Non-pigmented ciliary epithelial cell (primary cell): ENCODE measurements at regions not wholly inside any gene's neighbourhood (a gene's known extent, or its start where the extent isn't known, plus 50 kb on each side); places are given as distances from the start of the nearest gene placed in this dataset.

Experiments
- DNase-seq: peaks from one replicate; pipeline ENCODE4 v3.0.0-alpha.2; 2010; ENCODE audit warnings: low read depth

DNA sequence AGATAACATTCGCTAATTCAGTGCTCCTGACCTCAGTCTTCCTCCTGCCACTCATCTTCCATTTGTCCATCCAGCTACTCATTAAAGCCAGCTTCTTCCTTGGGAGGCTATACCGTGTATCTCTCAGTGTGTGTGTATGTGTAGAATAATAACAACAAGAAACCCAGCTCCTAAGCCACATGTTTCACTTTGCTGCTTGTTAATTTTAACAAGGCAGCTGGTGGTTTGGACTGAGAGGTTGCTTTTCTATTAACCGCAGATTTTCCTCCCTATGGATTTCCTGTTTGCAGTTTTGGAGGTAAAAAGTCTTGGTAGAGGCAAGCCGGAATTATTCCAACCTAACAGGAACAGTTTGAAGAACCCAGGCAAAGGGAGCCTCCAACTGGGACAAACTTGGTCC is 165.0 kb downstream of the ADAMTS15 start:
- DNase-seq: no peak

GRCh38 chr11:130614591-130614990 is 166.1 kb downstream of the ADAMTS15 start:
- no peak for DNase-seq

DNA sequence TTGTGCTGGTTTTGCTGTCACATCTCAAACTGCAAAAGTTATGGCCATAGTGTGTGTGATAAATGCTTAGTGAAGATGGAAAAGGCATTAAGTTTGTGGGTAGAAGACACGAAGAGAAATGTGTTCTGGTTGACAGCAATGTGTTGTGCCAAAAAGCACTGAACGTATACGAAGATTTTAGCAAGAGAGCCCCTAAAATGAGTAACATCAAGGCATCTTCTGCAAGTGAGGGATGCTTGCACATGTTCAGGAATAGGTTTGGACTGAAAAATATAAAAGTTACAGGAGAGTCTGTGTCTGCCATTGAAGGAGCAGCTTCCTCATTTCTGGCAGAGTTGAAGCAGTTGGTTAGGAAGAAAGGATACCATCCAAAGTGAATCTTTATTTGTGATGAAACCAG is 167.1 kb downstream of the ADAMTS15 start:
- DNase-seq: no peak

GRCh38 chr11:130616573-130616972 is 168.1 kb downstream of the ADAMTS15 start:
- no peak for DNase-seq

DNA sequence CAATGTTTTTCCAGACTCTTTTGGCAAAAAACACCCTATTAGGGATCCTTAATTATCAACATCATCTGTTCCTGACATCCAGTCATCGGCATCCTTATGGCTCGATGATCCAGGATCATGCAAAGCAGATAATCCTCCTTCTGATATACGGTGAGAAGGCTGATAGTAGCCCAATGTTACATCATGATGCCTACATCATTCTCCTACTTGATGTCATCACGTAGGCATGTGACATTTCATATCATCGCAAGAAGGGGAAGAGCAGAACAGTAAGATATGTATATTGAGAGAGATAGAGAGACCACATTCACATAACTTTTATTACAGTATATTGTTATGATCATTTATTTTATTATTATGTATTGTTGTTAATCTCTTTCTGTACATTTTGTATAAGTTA is 168.6 kb downstream of the ADAMTS15 start:
- DNase-seq: no peak

DNA sequence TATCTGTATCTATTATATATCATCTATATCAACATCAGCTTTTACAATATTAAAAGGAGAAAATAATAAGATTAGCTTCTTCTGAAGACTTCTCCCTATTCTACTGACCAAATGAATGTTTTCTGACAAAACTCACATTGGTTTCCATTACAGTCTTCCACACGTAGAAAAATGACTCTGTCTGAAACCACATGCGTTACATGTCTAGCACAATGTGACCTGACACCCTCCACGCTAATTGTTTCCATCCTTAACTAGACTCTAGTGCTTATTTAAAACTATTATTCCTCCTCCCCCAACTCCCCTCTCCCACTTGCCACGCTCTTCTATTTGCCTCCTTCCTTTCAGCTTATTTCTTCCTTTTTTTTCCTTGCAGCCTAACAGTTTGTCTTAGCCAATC is 172.1 kb downstream of the ADAMTS15 start:
- no peak for DNase-seq

DNA sequence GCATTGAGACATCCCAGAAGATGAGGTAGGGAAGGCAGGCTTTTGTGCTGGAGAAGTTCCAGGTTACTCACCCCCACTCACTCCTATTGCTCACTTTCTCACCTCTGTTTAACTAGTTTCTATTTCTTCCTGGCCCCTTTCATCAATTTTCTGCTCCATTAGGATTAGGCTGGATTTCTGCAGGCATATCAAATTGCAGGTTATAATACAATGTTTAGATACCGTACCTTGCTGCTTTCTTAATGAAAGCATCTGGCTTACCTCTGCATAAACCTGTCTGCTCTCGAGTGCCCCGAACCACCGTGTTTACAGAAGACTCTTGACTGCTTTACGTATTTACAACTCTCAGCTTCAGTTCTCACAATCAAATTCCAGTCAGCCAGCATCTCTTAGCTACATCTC is 173.7 kb downstream of the ADAMTS15 start:
- DNase-seq: no peak

- no peak for DNase-seq
These were observed 175.5 kb downstream of the ADAMTS15 start for GRCh38 chr11:130623670-130624668.

DNA sequence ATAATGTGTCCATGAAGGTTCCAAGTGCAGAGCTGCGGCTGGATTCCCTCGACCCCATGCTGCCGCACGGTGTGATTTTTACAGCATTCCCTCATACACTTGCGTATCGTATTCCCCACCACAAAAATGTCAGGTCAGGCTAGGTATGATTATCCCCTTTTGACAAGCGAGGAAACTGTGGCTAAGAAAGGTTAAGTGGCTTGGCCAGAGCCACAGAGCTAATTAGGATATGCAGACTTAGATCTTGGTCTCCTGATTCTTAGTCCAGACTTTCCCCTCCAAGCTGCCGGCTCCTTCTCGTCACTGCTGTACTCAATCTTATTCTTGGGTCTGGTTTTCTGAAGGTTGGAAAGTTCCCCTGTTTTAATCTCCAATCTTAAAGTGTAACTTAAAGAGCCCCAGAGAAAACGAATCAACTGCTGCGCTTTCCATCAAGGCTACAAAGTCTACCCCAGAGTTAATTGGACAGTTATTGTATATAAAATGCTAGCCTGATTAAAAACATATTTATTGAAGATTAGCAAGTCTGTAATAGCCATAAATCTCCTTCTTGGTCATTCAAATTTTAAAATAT is 176.6 kb downstream of the ADAMTS15 start:
- DNase-seq: no peak

DNA sequence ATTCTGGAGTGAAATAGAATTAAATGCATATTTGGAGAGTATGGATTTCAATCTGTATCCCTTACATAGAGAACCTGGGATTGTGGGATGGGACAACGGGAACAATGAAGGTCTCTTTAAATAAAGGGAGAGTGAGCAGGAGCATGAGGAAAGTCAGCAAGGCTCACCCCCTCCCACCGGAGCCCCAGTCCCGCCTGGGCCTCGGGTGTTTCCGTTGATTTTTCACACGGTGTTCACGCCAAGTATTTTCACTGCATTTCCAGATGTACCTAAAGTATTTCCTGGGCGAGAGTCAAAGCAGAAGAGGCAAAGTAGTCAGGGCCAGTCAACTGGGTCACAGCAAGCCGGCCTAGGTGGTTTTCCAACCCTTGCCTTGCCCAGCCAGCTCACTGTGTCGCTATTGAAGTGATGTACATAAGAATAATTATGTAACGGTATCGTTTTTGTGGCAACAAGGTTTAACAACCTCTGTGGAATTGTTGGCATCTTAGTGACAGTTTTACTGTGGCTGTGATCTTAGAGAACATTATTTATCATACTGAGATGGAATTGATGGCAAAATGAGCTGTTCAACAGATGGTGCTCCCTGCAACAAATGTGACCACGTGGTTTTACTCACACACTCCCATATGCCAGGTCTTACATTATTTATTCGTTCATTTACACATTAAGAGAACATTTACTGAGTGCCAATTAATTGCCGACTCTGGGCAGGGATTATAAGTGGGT is 177.3 kb downstream of the ADAMTS15 start:
- DNase-seq: no peak

DNA sequence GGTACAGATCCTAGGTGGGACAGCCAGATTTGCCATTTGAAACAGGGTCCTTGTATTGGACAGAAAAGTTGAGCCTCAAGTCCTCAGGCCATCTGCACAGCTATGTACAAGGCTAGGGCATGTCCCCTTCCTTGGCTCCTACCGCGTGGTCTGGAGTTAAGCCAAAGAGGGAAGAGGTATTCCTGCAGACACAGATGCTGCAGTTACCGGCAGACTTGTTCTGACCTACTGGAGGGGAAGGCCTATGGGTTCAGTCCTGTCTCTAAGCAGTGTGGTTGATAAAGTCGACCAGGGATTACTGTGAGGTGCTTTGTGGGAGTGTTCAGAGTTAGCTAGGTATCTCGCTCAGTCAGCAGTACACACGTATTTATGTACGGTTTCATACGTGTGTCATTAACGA is 180.6 kb downstream of the ADAMTS15 start:
- no peak for DNase-seq

DNA sequence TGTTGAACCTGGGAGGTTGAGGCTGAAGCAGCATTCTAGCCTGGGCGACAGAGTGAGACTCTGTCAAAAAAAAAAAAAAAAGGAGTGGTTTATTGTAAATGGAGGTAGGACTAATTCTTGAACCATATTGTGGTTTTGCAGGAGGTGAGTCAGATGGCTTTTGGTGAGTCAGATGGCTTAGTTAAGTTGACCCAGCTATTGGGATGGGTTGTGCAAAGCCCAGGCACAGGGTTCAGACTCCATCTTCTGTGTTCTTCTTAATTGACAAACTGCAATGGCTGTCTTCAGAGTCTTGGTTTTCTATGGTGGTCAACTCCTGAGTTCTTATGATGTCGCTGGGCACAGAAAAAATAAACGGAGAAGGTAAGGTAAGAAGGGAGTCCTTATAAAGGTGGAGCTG is 182.7 kb downstream of the ADAMTS15 start:
- DNase-seq: peak; percentile 86

DNA sequence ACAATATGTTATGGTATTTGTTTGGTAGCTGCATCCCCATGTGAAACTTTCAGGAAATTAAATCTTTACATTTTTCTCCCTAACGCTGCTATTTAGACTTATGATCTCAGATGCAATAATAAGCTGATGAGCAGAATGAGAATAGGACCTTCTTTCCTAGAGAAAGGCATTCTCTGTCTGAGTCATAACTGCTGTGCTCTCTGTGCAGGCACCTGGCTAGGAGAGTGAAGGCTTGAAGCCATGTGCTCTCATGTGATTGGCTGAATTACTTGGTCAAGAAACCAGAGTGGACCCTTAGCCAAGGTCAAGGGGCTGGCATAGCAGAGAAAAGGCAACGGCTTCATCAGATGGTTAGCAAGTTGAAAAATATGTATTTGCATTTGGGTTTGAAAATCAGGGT is 185.0 kb downstream of the ADAMTS15 start:
- DNase-seq: no peak

GRCh38 chr11:130634186-130634585 is 185.7 kb downstream of the ADAMTS15 start:
- DNase-seq: no peak

DNA sequence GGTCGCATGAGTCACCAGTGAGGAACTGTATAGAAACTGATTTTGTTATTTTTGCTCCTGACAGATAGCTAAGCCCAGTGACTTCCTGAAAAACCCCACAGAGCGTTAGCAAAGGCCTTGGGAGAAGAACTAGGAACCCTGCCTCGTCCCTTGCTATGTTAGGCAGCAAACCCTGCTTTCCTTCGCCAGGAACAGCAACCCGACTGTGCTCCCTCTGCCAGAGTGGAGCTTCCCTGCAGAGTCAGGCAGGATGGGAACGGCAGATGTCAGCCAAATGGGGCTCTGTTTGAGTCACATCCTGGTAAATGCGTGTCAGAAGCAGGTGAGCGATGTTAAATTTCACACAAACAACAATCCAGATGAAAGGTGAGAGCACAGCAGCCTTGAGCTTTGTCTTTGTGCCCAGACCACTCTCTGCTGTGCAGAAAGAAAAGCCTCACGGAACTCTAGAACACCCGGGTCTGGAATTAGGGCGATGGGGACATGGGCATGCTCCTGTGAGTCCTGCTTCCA is 186.6 kb downstream of the ADAMTS15 start:
- no peak for DNase-seq

DNA sequence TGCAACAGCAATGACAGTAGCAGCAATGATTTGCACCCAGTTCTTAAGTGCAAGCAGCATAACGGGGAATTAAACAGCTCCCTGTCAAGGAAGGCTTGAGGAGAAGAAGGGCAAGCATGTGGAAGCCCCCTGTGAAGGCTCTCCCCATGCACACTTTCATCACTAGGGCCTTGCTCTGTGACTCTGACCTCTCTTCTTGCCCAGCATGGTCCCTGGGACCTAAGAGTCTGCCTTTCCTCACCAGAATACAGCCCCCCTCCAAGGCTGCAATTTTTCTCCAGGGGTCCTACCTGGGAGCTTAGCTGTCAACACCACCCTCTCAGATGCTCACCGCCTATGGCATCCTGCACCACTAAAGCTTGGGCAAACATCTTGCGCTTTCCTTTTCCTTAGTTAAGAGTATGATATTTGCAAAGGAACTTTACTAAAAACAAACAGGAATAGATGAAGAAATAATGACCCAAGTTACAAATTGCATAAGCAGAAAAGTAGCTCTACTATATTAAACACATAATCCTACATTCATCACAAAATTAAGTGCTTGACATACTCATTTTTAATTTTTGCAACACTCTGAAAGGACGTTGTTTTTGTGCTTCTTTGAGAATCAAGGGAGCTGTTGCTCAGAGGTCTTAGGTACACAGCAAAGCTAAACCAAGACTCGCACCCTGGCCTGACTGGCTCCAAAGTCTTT is 187.6 kb downstream of the ADAMTS15 start:
- DNase-seq: no peak

DNA sequence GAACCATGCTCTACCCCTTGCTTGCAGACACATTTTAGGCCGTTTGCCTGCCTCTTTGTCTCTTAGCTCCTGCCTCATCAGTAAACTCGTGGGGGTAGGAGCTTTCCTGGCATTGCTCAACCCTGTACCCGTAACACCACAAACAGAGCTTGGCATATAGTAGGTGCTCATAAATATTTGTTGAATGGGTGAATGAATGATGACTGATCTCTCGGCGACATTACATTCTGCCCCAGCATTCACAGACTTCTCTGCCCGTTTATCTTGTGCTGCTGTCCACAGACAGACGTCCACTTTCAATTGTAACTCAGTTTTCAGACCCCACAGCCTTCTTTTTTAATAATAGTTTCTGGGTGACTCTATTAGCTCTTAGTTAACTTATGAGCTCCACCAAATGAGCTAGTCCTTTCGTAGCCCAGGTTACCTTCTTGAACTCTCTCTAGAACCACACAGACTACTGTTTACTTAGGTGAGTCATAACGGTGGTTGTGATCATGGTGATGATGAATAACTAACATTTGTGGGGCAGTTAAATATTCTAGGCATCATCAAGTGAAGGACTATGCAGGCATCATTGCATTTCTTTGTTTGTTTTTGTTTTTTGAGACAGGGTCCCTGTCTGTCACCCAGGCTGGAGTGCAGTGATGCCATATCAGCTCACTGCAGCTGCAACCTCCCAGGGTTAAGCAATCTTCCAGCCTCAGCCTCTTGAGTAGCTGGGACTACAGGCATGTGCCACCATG is 188.4 kb downstream of the ADAMTS15 start:
- no peak for DNase-seq

DNA sequence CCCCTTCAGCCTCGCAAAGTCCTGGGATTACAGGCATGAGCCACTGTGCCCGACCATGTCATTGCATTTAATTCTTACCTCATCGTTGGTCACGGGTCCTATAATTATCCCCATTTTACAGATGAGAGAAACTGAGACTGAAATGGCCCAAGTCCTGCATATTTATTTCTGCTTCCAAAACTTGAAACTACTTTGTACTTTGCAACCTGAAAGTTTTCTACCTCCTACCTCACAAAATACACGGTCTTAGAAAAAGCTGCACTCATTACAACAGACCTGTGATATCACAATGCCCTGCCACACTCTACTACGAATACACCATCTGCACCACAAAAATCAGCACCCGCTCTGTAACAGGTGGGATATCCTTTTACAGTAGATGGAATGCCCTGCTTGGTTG is 189.1 kb downstream of the ADAMTS15 start:
- DNase-seq: no peak

DNA sequence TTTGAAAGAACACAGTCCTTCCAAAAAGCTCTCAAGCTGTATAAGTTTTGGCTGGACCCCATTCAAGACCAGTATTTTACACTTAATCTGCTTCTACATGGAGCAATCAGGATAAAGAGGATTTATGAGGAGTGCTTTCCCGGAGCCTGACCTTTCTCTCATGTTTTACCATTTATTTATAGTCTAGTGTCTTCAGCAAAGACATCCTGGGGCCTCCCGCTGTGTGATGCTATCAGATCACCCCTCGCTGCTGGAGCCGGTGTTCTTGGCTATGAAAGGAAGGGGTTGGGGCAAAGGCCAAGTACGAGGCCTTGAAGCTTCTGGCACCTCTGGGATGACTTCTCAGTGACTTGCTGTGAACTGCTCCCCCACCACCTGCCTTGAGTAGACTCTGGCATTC is 189.6 kb downstream of the ADAMTS15 start:
- no peak for DNase-seq

- DNase-seq: no peak
These were observed 190.2 kb downstream of the ADAMTS15 start for GRCh38 chr11:130638624-130639023.

DNA sequence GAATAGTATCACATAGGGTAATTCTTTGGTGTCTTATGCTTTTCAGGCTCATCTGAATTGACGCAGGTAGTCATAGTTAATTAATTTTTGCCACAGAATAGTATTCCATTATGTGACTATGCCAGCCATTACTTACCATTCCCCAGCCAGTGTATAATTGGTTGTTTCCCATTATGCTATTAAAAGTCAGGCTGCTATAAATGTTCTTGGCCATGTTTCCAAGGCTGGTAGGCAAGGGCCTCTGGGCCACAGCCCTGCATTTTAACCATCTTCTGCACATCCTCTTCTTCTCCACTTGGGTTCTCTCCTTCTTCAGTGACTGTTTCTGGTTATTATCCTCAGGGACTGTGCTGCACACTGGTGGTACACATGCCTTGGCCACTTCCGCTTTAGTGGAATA is 190.9 kb downstream of the ADAMTS15 start:
- no peak for DNase-seq
